ENCODE measurements at regions not wholly inside any gene's neighbourhood (a gene's known extent, or its start where the extent isn't known, plus 50 kb on each side); places are given as distances from the start of the nearest gene placed in this dataset.

DNA sequence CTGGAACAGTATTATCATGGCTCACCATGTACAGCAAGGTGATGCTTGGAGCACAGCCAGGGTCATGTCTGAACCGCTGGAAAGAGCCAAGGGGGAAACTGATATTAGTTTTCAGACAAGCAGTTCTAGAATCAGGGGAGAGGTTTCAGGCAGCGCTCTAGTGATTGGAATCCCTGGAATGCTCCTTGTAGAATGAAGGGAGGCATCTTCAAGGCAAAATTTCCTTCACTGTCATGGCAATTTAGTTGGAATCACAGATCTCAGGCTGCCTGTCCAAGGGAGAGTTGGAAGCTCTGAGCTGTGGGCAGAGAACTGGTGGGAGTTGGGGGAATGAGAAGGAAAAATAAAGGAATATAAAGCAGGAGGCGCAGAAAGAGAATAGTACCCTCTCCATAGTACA lies 737.1 kb downstream of the PTPRU start:
- TF ChIP-seq, protein P1, sequence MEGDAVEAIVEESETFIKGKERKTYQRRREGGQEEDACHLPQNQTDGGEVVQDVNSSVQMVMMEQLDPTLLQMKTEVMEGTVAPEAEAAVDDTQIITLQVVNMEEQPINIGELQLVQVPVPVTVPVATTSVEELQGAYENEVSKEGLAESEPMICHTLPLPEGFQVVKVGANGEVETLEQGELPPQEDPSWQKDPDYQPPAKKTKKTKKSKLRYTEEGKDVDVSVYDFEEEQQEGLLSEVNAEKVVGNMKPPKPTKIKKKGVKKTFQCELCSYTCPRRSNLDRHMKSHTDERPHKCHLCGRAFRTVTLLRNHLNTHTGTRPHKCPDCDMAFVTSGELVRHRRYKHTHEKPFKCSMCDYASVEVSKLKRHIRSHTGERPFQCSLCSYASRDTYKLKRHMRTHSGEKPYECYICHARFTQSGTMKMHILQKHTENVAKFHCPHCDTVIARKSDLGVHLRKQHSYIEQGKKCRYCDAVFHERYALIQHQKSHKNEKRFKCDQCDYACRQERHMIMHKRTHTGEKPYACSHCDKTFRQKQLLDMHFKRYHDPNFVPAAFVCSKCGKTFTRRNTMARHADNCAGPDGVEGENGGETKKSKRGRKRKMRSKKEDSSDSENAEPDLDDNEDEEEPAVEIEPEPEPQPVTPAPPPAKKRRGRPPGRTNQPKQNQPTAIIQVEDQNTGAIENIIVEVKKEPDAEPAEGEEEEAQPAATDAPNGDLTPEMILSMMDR (IDR thresholded peaks at IDR 0.05) = no peak
- no peak for TF ChIP-seq EZH2 (IDR thresholded peaks at IDR 0.05)

All from neural progenitor cell (in vitro differentiated cells).